ENCODE measurements at regions not wholly inside any gene's neighbourhood (a gene's known extent, or its start where the extent isn't known, plus 50 kb on each side); places are given as distances from the start of the nearest gene placed in this dataset.

DNA sequence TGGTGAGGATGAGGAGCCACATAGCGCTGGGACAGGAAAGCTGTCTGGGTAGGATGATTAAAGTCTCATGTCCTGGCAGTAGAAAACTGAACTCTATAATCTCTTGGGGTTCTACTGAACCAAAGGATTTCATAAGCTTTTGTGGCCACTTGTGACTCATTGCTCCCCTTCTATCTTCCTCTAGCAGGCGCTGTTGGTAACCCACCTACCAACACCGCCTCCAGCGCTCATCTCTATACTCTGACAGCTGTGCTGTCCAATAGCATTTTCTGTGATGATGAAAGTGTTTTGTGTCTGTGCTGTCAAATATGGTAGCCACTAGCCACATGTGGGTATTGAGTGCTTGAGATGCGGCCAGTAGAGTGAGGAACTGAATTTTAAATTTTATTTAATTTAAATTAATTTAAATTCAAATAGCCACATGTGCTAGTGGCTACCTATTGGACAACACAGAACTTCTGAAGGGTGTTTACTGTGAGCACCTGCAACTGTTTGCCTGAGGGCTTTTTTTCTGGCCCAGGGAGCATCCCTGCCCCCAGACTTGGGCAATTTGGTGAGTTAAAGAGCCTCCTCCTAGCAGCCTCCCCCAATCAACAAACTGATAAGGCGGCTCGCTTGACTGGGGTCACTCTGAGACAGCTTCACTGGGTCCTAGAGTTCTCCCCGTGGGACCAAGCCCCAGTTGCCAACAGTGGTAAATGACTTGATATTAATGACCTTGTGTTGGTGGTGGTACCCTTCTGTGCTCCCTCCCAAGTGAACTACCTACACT is 169.2 kb upstream of the ATP6AP2 start:
- no peak for DNase-seq (ENCODE audit: low spot score)
- TF ChIP-seq, protein P1, sequence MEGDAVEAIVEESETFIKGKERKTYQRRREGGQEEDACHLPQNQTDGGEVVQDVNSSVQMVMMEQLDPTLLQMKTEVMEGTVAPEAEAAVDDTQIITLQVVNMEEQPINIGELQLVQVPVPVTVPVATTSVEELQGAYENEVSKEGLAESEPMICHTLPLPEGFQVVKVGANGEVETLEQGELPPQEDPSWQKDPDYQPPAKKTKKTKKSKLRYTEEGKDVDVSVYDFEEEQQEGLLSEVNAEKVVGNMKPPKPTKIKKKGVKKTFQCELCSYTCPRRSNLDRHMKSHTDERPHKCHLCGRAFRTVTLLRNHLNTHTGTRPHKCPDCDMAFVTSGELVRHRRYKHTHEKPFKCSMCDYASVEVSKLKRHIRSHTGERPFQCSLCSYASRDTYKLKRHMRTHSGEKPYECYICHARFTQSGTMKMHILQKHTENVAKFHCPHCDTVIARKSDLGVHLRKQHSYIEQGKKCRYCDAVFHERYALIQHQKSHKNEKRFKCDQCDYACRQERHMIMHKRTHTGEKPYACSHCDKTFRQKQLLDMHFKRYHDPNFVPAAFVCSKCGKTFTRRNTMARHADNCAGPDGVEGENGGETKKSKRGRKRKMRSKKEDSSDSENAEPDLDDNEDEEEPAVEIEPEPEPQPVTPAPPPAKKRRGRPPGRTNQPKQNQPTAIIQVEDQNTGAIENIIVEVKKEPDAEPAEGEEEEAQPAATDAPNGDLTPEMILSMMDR (IDR thresholded peaks at IDR 0.05; ENCODE audit: extremely low read depth, missing control alignments): no peak

DNA sequence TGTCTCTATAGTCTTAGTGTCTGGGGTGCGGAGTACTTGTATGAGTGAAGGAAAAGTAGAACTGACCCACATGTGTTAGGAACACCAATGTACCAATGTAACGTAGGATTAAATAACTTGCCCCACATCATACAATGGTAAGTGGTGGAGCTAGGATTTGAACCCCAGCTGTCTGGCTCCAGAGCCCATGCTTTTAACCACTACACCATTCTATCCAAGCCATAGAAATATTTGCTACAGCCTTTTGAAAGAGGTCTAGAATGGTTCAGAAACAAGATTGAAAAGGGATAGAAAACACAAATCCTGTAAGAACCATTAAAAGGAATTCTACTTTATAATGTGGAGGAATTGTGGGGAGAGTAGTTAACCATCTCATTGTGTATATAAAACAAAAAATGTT is 169.9 kb upstream of the ATP6AP2 start:
- DNase-seq (ENCODE audit: low spot score): no peak

DNA sequence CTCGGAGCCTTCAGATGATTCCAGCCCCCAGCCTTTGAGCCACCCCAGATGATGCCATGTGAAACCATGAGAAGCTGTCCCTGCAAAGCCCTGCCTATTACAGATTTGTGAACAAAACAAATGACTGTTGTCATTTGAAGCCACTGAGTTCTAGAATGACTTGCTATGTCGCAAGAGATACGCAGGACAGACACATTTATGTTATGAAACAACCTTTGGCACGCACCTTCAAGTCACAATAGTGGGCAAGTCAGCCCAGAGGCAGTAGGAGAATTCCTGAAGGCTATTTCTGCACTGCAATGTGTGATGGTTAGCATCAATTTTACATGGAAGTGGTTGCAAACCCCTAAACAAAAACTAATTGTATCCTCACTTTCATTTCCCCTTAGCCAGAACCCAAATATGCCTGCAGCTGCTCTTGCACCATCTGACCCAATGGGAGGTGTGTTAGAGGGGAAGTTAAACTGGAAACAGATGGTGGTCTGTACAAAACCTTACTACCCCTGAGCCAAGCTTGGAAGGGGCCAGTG is 174.4 kb upstream of the ATP6AP2 start:
- no peak for DNase-seq (ENCODE audit: low spot score)

More for the DNA sequence above, 169.9 kb upstream of the ATP6AP2 start:
- TF ChIP-seq, protein P1 (IDR thresholded peaks at IDR 0.05; ENCODE audit: extremely low read depth, missing control alignments): no peak

DNA sequence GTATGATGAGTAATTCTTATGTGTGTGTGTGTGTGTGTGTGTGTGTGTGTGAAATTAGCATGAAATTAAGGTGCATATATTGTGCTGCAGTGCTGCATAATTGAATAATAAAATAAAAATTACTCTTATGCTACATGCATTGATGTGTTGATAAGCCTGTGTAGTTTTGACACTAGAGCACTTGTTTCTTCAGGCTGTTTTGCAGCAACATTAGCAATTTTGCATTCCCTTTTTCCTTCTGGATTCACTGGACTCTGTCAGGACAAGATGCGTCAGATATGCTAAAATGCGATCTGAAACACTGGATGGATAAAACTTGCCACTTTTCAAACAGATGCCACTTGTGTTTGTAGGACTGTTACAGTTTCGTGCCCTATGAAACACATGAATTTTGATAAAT is 175.4 kb upstream of the ATP6AP2 start:
- TF ChIP-seq, protein P1 (IDR thresholded peaks at IDR 0.05; ENCODE audit: extremely low read depth, missing control alignments): no peak

More for the DNA sequence above, 174.4 kb upstream of the ATP6AP2 start:
- TF ChIP-seq, protein P1 (IDR thresholded peaks at IDR 0.05; ENCODE audit: extremely low read depth, missing control alignments): no peak

DNA sequence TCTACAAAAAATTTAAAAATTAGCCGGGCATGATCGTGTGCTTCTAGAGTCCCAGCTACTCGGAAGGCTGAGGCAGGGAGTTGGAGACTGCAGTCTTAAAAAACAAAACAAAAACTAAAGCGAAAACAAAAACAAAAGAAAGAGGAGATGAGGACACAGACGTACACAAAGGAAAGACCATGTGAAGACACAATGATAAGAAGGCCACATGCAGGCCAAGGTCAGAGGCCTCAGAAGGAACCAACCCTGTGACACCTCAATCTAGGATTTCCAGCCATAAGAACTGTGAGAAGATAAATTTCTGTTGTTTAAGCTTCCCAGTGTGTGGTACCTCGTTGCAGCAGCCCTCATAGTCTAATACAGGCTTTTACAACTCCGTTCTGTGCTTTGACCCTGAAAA is 177.0 kb upstream of the ATP6AP2 start:
- DNase-seq (ENCODE audit: low spot score): no peak
- TF ChIP-seq, protein P1 (IDR thresholded peaks at IDR 0.05; ENCODE audit: extremely low read depth, missing control alignments): no peak

More for the DNA sequence above, 175.4 kb upstream of the ATP6AP2 start:
- DNase-seq (ENCODE audit: low spot score): no peak

DNA sequence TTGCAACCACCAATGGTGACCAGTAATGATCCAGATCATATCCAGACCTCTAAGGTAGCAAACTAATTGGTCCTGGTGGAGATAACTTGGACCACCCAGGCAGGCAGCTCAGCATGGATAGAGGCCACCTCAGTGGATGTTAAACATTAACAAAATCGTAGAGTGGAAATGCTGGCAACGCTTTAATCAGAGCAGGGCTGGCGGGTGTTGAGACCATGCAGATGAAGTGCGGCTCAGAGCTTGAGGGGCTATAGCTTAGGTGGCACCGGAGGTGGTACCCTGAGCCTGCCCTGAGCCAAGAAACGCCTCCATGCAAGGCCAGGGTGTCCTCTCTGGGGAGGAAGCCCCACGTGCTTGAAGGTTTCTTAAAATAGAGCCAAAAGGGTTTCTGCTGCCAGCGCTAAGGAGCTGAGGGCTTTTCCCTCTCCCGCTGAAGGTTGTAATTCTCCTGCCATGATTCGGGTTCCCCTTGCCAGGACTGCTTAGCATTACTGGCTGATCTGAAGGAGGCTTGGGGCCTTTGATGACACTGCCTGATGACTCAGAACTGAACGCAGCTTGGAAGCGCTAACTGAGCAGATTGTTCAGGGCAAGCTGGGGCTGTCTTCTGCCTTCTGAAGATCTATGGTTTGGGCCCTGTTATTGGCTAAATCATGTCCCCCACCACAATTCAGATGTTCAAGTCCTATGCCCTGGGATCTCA is 177.8 kb upstream of the ATP6AP2 start:
- TF ChIP-seq, protein P1 (IDR thresholded peaks at IDR 0.05; ENCODE audit: extremely low read depth, missing control alignments): no peak

DNA sequence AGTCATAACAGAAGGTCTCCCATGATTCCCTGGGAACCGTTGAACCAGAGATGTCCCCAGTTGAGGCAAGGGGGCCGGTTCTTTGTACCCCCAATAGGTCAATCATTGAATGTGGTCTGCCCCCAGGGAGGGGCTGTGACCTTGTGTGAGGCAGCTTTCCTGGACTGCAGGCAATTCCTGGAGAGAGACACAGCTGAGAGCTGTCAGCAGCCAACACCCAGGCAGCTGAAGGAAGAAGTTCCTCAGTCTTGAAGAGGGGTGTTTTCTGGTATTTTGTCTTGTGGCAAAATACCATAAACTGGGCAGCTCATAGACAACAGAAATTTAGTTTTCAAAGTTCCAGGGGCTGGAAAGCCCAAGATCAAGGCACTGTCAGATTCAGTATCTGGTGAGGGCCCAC is 185.7 kb upstream of the ATP6AP2 start:
- TF ChIP-seq, protein P1 (IDR thresholded peaks at IDR 0.05; ENCODE audit: extremely low read depth, missing control alignments): no peak
- DNase-seq (ENCODE audit: low spot score): no peak

More for the DNA sequence above, 177.8 kb upstream of the ATP6AP2 start:
- DNase-seq (ENCODE audit: low spot score): no peak

Data from GM20000 (cell line).